ENCODE measurements at regions not wholly inside any gene's neighbourhood (a gene's known extent, or its start where the extent isn't known, plus 50 kb on each side); places are given as distances from the start of the nearest gene placed in this dataset.
A peak's percentile ranks its signal among the peaks of the same experiment; 100 is the strongest.
"Not testable (repeated sequence)": the region's sequence is repeated elsewhere in the genome, so short reads cannot be mapped to it uniquely, and the experiment has no call there.

- intact Hi-C loops (cut with DNase I): no loop called here
- DNase-seq (no peak), ATAC-seq (no peak)
These were observed 86.1 kb upstream of the ZNF608 start for GRCh38 chr5:124832510-124832909.

DNA sequence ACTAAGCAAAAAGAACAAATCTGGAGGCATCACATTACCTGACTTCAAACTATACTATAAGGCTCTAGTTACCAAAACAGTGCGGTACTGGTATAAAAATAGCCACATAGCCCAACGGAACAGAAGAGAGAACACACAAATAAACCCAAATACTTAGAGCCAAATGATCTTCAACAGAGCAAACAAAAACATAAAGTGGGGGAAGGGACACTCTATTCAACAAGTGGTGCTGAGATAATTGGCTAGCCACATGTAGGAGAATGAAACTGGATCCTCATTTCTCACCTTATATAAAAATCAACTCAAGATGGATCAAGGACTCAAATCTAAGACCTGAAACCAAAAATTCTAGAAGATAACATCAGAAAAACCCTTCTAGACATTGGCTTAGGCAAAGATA, 89.9 kb upstream of the ZNF608 start:
- intact Hi-C loops (cut with DNase I); ATAC-seq; DNase-seq: not testable (repeated sequence)

- intact Hi-C loops (cut with DNase I): no loop called here
- ATAC-seq (no peak), DNase-seq (no peak)
These were observed 93.0 kb upstream of the ZNF608 start for GRCh38 chr5:124839371-124839998.

- ATAC-seq (peak; percentile 83 to 88), DNase-seq (peak; percentile 68)
- intact Hi-C loops (cut with DNase I): no loop called here
These were observed 95.6 kb upstream of the ZNF608 start for GRCh38 chr5:124841829-124842712.

- intact Hi-C loops (cut with DNase I): no loop called here
- ATAC-seq (peak; percentile 78 to 92), DNase-seq (peak; percentile 50)
These were observed 96.5 kb upstream of the ZNF608 start for GRCh38 chr5:124842725-124843595.

DNA sequence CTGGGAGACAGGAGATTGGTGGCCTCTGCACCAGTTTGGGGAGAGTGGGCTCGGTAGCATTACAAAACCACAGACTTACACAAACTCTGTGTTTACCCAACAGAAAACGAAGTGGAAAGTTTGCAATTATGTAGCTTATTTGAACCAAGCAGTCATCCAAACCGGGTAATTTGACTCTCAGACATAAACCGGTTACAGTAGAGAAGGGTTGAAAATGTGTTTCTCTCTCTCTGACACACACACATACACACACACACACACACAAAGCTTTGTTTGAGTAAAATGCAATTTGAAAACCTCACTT, 97.1 kb upstream of the ZNF608 start:
- ATAC-seq (no peak), DNase-seq (no peak)
- intact Hi-C loops (cut with DNase I): no loop called here

GRCh38 chr5:124844371-124844920, 98.0 kb upstream of the ZNF608 start:
- DNase-seq (no peak), ATAC-seq (no peak)
- intact Hi-C loops (cut with DNase I): no loop called here

GRCh38 chr5:124847907-124848306, 101.5 kb upstream of the ZNF608 start:
- intact Hi-C loops (cut with DNase I): no loop called here
- DNase-seq (no peak), ATAC-seq (no peak)

GRCh38 chr5:124849774-124850173, 103.3 kb upstream of the ZNF608 start:
- no peak for DNase-seq
- ATAC-seq: no peak
- intact Hi-C loops (cut with DNase I): no loop called here

GRCh38 chr5:124856726-124857125, 110.3 kb upstream of the ZNF608 start:
- intact Hi-C loops (cut with DNase I): no loop called here
- no peak for DNase-seq
- no peak for ATAC-seq

DNA sequence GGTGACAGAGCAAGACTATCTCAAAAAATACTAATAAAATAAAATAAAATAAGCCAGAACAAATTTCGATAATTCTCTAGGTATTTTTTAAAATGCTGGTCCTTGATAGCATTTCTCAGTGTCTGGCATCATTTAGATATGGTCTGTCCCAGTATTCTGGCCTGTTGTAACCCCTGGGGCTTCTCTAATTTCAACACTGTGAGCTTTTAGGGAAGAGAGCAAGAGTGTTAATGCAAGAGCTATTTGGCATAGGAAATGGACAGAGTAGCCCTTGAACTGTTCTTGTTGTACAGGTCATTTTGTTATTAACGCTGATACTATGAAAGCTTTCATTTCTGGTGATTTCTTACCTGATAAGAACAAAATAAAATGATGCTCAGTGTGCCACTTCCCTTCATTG, 112.2 kb upstream of the ZNF608 start:
- intact Hi-C loops (cut with DNase I): no loop called here
- no peak for DNase-seq
- peak; percentile 59 to 83 for ATAC-seq

DNA sequence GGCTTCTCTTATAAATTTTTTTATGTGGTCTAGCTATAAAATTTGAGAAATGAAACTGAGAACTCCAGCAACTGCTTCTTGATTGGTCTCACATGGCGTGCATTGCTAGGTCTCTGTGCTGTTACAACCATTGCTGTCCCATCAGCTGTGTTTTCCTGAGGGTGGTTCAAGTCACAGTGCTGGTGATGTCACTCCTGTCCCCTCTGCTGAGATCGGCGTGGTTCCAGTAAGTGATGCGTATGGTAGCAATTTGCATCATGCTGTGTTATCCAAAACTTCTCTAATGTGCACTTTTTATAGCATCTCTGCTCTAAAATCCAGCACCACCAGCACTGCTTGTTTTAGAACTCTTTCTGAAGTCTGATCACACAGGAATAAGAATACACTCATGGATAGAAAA, 112.6 kb upstream of the ZNF608 start:
- intact Hi-C loops (cut with DNase I): no loop called here
- peak; percentile 27 to 54 for ATAC-seq

DNA sequence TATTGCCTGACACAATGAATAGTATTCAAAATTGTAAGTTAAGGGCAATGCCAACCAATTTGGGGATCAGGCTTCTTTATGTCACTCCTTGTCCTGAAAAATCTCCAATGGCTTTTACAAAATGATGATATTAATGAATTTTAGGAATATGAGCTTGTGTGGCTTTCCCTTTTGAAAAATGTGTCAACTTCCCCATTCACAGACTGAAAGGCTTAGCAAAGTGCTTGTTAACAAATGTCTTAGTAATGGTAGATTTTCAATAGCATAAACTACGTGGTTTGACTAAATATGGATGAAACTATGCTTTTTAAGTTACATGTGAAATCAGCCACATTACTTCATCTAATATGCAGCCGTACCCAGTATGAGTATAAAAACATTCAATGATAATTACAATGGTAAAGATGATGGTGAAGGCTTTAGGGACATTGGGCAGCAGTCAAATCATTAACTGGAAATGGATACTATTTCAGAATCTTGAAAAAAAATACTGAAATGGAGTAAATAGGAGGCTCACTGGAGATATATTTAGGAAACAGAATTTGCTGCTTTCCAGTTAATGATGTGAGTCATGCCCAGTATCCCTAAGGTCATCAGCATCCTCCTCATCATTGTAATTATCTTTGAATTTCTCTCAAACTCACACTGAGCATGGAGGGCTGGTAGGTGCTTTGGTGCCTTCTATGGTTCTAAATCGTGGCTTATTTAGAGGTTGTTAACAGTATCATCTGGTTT, 113.3 kb upstream of the ZNF608 start:
- intact Hi-C loops (cut with DNase I): no loop called here
- no peak for ATAC-seq

More for the DNA sequence above, 112.6 kb upstream of the ZNF608 start:
- peak; percentile 30 for DNase-seq

GRCh38 chr5:124860291-124860655, 113.8 kb upstream of the ZNF608 start:
- intact Hi-C loops (cut with DNase I): no loop called here
- DNase-seq: no peak
- ATAC-seq: no peak

More for the DNA sequence above, 113.3 kb upstream of the ZNF608 start:
- DNase-seq: no peak

DNA sequence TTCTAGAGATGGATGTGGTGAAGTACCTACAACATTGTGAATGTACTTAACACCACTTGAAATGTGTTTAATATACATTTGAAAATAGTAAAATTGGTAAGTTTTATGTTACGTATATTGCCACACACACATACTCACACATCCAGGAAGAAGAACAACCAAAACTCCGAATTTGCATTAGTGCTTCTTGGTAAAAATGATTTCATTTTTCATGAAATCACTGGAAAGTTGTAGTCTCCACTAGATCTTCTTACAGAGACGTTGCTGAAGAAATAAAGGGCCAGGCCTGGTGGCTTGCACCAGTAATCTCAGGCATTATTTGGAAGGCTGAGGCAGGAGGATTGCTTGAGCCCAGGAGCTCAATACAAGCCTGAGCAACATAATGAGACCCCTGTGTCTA, 118.6 kb upstream of the ZNF608 start:
- intact Hi-C loops (cut with DNase I): no loop called here
- no peak for ATAC-seq
- DNase-seq: no peak

GRCh38 chr5:124865603-124866354, 119.3 kb upstream of the ZNF608 start:
- no peak for ATAC-seq

DNA sequence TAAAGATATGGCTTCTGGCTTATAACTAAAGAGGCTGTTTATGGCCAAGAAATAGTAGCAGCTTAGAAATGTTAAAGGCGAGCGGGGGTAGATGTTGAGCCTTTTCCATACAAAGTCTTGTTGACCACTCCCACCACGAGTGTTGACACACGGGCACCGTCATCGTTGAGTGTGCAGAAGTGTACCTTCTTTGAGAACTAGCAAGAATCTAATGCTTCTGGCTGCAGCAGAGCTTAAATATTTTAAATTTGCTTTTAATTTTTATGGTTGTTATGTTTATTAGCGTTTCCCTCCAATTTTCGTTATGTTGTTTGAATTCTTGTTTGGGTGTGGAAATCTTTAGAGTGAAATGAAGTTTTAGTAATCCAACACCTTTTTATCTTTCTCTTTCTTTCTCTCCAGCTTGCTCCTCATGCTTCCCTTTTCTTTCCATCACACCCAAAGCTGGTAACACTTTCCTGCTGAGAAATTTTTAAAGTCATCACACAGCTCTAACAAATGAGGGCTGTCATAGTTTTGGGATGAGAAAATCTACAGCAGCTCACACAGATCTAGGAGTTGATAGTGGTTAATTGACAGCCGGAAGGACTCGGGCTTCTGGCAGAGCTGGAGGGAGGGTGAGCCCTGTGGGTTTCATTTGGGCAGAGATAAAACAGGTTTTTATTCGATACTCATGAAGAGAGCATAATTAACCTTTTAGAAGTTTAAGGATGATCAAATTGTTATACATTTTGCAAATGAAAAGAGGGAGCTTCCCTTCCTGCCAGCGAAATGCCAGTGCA, 120.1 kb upstream of the ZNF608 start:
- ATAC-seq: peak; percentile 23 to 46

More at GRCh38 chr5:124865603-124866354, 119.3 kb upstream of the ZNF608 start:
- intact Hi-C loops (cut with DNase I): no loop called here
- no peak for DNase-seq

More for the DNA sequence above, 120.1 kb upstream of the ZNF608 start:
- no peak for DNase-seq
- intact Hi-C loops (cut with DNase I): no loop called here

All from left cardiac atrium (tissue), 4 donors.